ENCODE measurements at regions not wholly inside any gene's neighbourhood (a gene's known extent, or its start where the extent isn't known, plus 50 kb on each side); places are given as distances from the start of the nearest gene placed in this dataset.

- no peak overlapping the region for H3K4me3 ChIP-seq (ENCODE audit: low read depth, low read length)
- no peak for TF ChIP-seq CTCF (IDR thresholded peaks at IDR 0.05; ENCODE audit: low read depth, low read length)
These were observed 909.0 kb upstream of the LRRTM1 start for GRCh38 chr2:81213598-81213997.

DNA sequence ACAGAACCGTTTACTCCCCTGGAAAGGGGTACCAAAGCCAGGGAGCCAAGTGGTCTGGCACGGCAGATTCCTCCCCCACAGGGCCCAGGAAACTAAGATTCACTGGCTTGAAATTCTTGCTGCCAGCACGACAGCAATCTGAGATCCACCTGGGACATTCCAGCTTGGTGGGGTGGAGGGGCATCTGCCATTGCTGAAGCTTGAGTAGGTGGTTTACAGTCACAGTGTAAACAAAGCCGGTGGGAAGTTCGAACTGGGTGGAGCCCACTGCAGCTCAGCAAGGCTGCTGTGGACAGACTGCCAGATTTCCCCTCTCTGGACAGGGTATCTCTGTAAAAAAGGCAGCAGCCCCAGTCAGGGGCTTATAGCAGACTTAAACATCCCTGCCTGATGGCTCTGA, 901.7 kb upstream of the LRRTM1 start:
- no peak for TF ChIP-seq CTCF (IDR thresholded peaks at IDR 0.05; ENCODE audit: low read depth, low read length)
- H3K4me3 ChIP-seq (ENCODE audit: low read depth, low read length): no peak overlapping the region

DNA sequence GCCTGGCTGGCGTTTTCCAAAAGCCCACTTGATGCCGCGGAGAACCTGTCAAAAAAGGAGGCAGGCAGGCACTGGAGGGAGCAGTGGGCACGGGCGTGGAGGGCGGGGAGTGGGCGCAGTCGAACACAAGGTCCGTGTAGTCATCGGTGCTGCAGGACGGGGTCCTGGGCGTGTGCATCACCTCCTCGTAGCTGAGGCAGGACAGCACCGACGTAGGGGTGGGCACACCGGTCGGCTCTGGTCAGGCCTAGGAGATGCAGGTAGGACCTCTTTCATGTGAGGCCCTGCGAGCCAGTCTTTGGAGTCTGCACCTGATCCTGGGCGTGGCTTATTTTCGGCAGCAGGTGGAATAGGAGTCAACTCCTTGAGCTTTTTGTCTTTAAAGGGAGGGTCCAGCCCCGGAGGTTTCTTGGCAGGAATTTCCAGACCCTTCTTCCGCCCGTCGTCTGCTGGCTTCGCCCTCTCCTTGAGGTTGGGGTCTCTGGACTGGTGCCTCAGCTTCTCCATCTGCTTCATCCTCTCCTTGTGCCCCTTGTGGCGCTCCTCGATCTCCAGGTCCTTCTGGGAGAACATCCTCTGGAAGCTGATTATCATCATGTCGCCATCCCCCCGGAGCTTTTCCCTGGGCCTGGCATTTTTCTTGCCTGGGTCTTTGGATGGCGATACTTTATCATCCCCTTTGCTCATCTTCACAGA, 892.5 kb upstream of the LRRTM1 start:
- no peak overlapping the region for H3K4me3 ChIP-seq (ENCODE audit: low read depth, low read length)
- no peak for TF ChIP-seq CTCF (IDR thresholded peaks at IDR 0.05; ENCODE audit: low read depth, low read length)

- no peak for TF ChIP-seq CTCF (IDR thresholded peaks at IDR 0.05; ENCODE audit: low read depth, low read length)
- no peak overlapping the region for H3K4me3 ChIP-seq (ENCODE audit: low read depth, low read length)
These were observed 891.9 kb upstream of the LRRTM1 start for GRCh38 chr2:81196383-81196851.

DNA sequence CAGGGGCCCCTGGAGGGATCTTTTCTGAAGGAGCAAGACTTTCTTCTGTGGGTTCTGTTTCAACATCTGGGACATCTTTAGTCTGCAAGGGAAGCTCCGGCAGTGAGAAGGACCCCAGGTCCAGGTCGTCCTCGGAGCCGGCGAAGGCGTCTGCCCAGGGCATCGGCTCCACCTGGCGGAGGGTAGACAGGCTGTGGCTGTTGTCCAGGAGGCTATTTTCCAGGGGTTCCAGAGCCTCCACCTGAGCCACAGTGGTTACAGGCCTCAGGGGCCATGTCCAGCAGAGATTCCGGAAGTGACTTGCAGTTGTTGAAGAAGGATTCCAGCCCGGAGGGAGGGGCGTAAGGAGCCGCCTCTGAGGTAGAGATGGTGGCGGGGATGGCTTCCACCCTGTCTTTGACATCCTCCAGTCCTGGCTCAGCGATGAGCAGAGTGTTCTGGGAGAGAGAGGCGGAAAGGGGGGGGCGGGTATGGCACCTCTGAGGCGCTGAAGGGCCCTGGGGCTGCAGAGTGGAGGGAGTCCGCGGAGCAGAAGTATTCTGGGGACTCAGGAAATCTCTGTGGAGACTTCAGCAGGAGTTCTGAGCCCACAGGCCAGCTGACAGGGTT, 891.3 kb upstream of the LRRTM1 start:
- TF ChIP-seq CTCF (IDR thresholded peaks at IDR 0.05; ENCODE audit: low read depth, low read length): no peak
- no peak overlapping the region for H3K4me3 ChIP-seq (ENCODE audit: low read depth, low read length)

DNA sequence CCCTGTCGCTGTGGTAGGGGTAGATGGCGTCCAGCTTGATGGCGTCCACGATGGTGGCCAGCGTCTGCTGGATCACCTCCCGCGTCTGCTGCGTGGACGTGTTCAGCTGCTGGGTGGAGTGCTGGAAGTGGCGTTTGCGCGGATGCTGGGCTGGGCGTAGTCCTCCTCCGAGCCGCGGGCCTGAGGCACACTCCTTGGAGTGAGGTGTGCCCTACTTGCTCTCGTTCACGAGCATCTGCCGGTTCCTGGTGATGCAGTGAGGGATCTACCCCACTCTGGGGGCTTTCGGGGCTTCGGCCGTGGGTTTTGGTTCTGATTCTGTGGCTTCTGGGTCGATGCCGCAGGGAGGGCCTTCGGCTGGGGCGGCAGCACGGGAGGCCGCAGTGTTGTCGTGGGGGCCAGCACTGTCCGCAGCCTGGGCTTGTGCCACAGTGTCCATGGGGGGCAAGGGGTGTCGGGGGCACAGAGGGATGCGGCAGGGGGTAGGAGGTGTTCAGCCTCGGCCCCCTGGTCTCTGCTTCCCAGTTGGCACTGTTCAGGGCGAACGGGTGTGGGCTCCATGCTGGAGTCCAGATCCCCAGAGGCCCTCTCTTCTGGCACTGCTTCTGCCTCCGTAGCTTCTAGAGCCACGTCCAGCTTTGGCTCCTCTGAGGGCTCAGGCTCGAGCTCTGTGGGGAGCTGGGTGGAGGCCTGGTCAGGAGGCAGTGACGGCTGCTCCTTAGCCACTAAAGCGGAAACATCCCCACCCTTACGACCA, 890.6 kb upstream of the LRRTM1 start:
- H3K4me3 ChIP-seq (ENCODE audit: low read depth, low read length): no peak overlapping the region
- TF ChIP-seq CTCF (IDR thresholded peaks at IDR 0.05; ENCODE audit: low read depth, low read length): no peak

- no peak for TF ChIP-seq CTCF (IDR thresholded peaks at IDR 0.05; ENCODE audit: low read depth, low read length)
- H3K4me3 ChIP-seq (ENCODE audit: low read depth, low read length): no peak overlapping the region
These were observed 890.0 kb upstream of the LRRTM1 start for GRCh38 chr2:81194581-81194980.
